ENCODE measurements at regions not wholly inside any gene's neighbourhood (a gene's known extent, or its start where the extent isn't known, plus 50 kb on each side); places are given as distances from the start of the nearest gene placed in this dataset.

DNA sequence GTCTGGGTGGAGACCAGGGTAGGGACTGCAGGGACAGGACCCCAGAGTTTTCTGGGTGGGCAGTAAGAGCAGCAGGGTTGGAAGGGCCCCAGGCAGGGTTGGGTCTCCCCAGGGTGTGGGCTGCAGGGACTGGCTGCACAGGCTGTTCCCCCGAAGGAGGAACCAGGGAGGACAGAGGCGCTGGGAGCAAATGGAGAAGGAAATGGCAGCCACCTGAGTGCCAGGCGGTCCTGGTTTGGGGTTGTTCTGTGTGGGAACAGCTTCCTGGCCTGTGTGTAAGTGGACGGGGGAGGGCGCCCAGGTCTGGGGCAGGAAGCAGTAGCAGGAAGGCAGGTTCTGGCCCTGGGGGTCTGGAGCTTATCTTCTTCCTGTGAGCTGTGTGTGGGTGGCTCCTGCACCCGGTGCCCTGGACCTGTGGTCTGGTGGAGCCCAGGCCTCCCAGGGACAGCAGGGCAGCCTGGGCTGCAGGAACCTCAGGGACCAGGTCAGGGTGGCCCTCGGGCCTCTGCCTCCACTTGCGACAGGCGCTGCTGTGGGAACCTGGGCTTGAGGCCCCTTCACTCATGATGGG is 372.8 kb downstream of the TMEM121 start:
- no peak overlapping the region for H3K27ac ChIP-seq (ENCODE audit: low read length in 2 of 2)
- peak overlapping the region; percentile 49 for H3K4me2 ChIP-seq (replicated peaks; ENCODE audit: low read depth, low read length, poor library complexity, severe bottlenecking)
- H3K4me1 ChIP-seq (ENCODE audit: control insufficient read depth in 2 of 2, insufficient read depth in 2 of 2, low read length in 2 of 2), result peaks cover 0 to 3% of the 10 kb centered on the region in 2 donors
- Mint-ChIP-seq H3K27me3 (no peaks in the 10 kb centered on the region), H3K9me3 (ENCODE audit: insufficient read depth) (no peaks in the 10 kb centered on the region), H3K4me1 (peaks cover 14% of the 10 kb centered on the region), H3K4me3 (peak overlapping the region; percentile 71), H3K27ac (peak overlapping the region; percentile 67)
- H3K9me3 ChIP-seq (ENCODE audit: control extremely low read depth in 1 of 3, control insufficient read depth in 2 of 3, insufficient read depth in 1 of 3, low read length in 2 of 3), result no peaks in the 10 kb centered on the region
- no CpG with 5 or more reads among the region's 9 CpGs for WGBS (ENCODE audit: insufficient coverage)
- intact Hi-C loops (cut with micrococcal nuclease), result loop anchor here (5.0 kb wide), 1 partner anchor 37 kb away; no protein-coding TSS in a partner anchor
- no peak for TF ChIP-seq EZH2 (IDR thresholded peaks at IDR 0.05; ENCODE audit: borderline replicate concordance, insufficient read depth, low read depth, low read length, poor library complexity, severe bottlenecking)
- TF ChIP-seq, protein P1, sequence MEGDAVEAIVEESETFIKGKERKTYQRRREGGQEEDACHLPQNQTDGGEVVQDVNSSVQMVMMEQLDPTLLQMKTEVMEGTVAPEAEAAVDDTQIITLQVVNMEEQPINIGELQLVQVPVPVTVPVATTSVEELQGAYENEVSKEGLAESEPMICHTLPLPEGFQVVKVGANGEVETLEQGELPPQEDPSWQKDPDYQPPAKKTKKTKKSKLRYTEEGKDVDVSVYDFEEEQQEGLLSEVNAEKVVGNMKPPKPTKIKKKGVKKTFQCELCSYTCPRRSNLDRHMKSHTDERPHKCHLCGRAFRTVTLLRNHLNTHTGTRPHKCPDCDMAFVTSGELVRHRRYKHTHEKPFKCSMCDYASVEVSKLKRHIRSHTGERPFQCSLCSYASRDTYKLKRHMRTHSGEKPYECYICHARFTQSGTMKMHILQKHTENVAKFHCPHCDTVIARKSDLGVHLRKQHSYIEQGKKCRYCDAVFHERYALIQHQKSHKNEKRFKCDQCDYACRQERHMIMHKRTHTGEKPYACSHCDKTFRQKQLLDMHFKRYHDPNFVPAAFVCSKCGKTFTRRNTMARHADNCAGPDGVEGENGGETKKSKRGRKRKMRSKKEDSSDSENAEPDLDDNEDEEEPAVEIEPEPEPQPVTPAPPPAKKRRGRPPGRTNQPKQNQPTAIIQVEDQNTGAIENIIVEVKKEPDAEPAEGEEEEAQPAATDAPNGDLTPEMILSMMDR (IDR thresholded peaks at IDR 0.05), result no peak
- H3K36me3 ChIP-seq (replicated peaks in 1 of 2; ENCODE audit: control extremely low read depth in 1 of 2, control insufficient read depth in 1 of 2, extremely low read depth in 1 of 2, insufficient read depth in 2 of 2, low read length in 1 of 2), result no peaks in the 10 kb centered on the region
- no peaks in the 10 kb centered on the region for H3K27me3 ChIP-seq (replicated peaks in 1 of 4; ENCODE audit: control extremely low read depth in 1 of 4, control insufficient read depth in 3 of 4, insufficient read depth in 4 of 4, low read length in 3 of 4)
- DNase-seq (no peak), ATAC-seq (ENCODE audit: low read depth) (no peak)
- peaks cover 21% of the 10 kb centered on the region for H3K79me2 ChIP-seq (ENCODE audit: control insufficient read depth, insufficient read depth, low read length)
- H3K9ac ChIP-seq (ENCODE audit: low read length), result no peak overlapping the region
- no peak overlapping the region for H2AFZ ChIP-seq (ENCODE audit: insufficient read depth, low read depth, low read length, poor library complexity, severe bottlenecking)
- POLR2A ChIA-PET, result no interaction called here
- H3K4me3 ChIP-seq (ENCODE audit: control extremely low read depth in 1 of 5, extremely low read depth in 1 of 5, insufficient read depth in 1 of 5, low read depth in 2 of 5, low read length in 4 of 5), result peak overlapping the region in 3 of 5 experiments; percentile 25 to 43 (median 37)
- no peaks in the 10 kb centered on the region for H4K20me1 ChIP-seq (ENCODE audit: control insufficient read depth, insufficient read depth, low read length, poor library complexity, severe bottlenecking)
- CTCF ChIA-PET, result no interaction called here

DNA sequence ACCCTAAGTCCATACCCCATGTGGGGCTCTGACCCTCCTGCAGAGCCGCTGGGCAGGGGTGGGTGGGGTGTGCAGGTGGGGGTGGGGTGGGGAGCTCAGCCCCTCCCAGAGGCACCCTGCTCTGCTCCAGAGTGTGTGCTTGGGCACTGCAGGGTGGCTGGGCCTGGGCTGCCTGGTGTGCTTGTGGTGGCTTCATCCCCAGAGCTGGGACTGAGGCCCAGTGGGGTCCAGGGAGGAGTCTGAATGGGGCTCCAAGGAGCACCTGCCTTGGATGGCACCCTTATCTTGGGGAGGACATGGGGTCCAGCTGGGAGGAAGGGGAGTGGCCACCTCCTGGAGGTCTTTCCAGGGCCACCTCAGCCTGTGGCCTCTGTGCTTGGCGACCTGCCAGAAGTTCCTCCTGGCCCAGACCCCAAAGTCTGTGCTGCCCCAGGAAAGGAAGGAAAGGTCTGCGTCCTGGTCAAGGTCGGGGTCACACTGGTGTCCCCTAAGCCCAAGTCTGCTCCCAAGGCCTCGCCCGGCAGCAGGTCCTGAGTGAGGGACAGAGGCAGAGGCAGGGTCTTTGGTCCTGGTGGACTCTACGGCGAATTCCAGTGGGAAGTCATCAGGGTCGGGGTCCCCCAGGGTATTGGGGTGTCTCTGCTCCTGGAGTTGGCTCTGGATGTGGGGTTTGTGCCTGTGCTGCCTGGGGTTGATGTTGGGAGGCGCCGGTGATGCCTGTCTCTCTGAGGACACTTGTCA is 373.4 kb downstream of the TMEM121 start:
- Mint-ChIP-seq H3K9me3 (ENCODE audit: insufficient read depth) (no peaks in the 10 kb centered on the region), H3K27me3 (no peaks in the 10 kb centered on the region), H3K27ac (peak overlapping the region; percentile 10), H3K4me3 (peak overlapping the region; percentile 47), H3K4me1 (peaks cover 14% of the 10 kb centered on the region)
- no peak overlapping the region for H3K9ac ChIP-seq (ENCODE audit: low read length)
- TF ChIP-seq, protein P1 (IDR thresholded peaks at IDR 0.05), result no peak
- TF ChIP-seq EZH2 (IDR thresholded peaks at IDR 0.05; ENCODE audit: borderline replicate concordance, insufficient read depth, low read depth, low read length, poor library complexity, severe bottlenecking), result no peak
- H3K79me2 ChIP-seq (ENCODE audit: control insufficient read depth, insufficient read depth, low read length), result peaks cover 24% of the 10 kb centered on the region
- peak overlapping the region in 3 of 5 experiments; percentile 31 to 43 (median 37) for H3K4me3 ChIP-seq (ENCODE audit: control extremely low read depth in 1 of 5, extremely low read depth in 1 of 5, insufficient read depth in 1 of 5, low read depth in 2 of 5, low read length in 4 of 5)
- ChIA-PET POLR2A (no interaction called here), CTCF (no interaction called here)
- intact Hi-C loops (cut with micrococcal nuclease), result loop anchor here (5.0 kb wide), 1 partner anchor 38 kb away; no protein-coding TSS in a partner anchor
- peak overlapping the region; percentile 49 for H3K4me2 ChIP-seq (replicated peaks; ENCODE audit: low read depth, low read length, poor library complexity, severe bottlenecking)
- H3K27me3 ChIP-seq (replicated peaks in 1 of 4; ENCODE audit: control extremely low read depth in 1 of 4, control insufficient read depth in 3 of 4, insufficient read depth in 4 of 4, low read length in 3 of 4), result no peaks in the 10 kb centered on the region
- ATAC-seq (ENCODE audit: low read depth) (no peak), DNase-seq (no peak)
- H3K27ac ChIP-seq (ENCODE audit: low read length in 2 of 2), result no peak overlapping the region
- WGBS (ENCODE audit: insufficient coverage), result 40% methylated on average over 3 of the region's 11 CpGs
- no peaks in the 10 kb centered on the region for H3K36me3 ChIP-seq (replicated peaks in 1 of 2; ENCODE audit: control extremely low read depth in 1 of 2, control insufficient read depth in 1 of 2, extremely low read depth in 1 of 2, insufficient read depth in 2 of 2, low read length in 1 of 2)
- H2AFZ ChIP-seq (ENCODE audit: insufficient read depth, low read depth, low read length, poor library complexity, severe bottlenecking), result no peak overlapping the region
- no peaks in the 10 kb centered on the region for H3K9me3 ChIP-seq (ENCODE audit: control extremely low read depth in 1 of 3, control insufficient read depth in 2 of 3, insufficient read depth in 1 of 3, low read length in 2 of 3)
- peaks cover 0 to 3% of the 10 kb centered on the region in 2 donors for H3K4me1 ChIP-seq (ENCODE audit: control insufficient read depth in 2 of 2, insufficient read depth in 2 of 2, low read length in 2 of 2)
- H4K20me1 ChIP-seq (ENCODE audit: control insufficient read depth, insufficient read depth, low read length, poor library complexity, severe bottlenecking), result no peaks in the 10 kb centered on the region
